RWPE2 (cell line): ENCODE measurements at regions not wholly inside any gene's neighbourhood (a gene's known extent, or its start where the extent isn't known, plus 50 kb on each side); places are given as distances from the start of the nearest gene placed in this dataset.
"Not testable (repeated sequence)": the region's sequence is repeated elsewhere in the genome, so short reads cannot be mapped to it uniquely, and the experiment has no call there.

Experiments used
- ATAC-seq: fragments of 200-7000 bp; cut with Tn5 transposase; 3 replicates; pipeline ENCODE4 v1.9.1; 2021; ENCODE audit warnings: low read depth
- DNase-seq: peaks from one replicate; pipeline ENCODE4 v3.0.0-alpha.2; 2020; ENCODE audit warnings: low spot score
- H3K27ac ChIP-seq: fragments of 450-650 bp; 2 replicates; pipeline ENCODE4 v1.5.1; 2017; ENCODE audit warnings: mild to moderate bottlenecking; ENCODE audit not compliant: poor library complexity, severe bottlenecking
- H3K27me3 ChIP-seq: fragments of 250-450 bp; sonication (Bioruptor Pico); 2 replicates; pipeline ENCODE4 v1.5.1; 2021; ENCODE audit warnings: mild to moderate bottlenecking, moderate library complexity; ENCODE audit not compliant: insufficient read depth, poor library complexity, severe bottlenecking
- H3K36me3 ChIP-seq: fragments of 250-450 bp; sonication (Bioruptor Pico); 2 replicates; pipeline ENCODE4 v1.5.1; 2020; ENCODE audit warnings: low read depth, mild to moderate bottlenecking, moderate library complexity
- H3K4me1 ChIP-seq: fragments of 250-450 bp; sonication (Bioruptor Pico); 2 replicates; pipeline ENCODE4 v1.5.1; 2021; ENCODE audit warnings: mild to moderate bottlenecking, moderate library complexity; ENCODE audit not compliant: insufficient read depth, poor library complexity, severe bottlenecking
- H3K4me3 ChIP-seq: fragments of 250-450 bp; sonication (Bioruptor Pico); 2 replicates; pipeline ENCODE4 v1.5.1; 2021; ENCODE audit warnings: mild to moderate bottlenecking, moderate library complexity; ENCODE audit not compliant: severe bottlenecking
- H3K9me3 ChIP-seq: fragments of 250-450 bp; sonication (Bioruptor Pico); 2 replicates; pipeline ENCODE4 v1.5.1; 2021; ENCODE audit warnings: mild to moderate bottlenecking, moderate library complexity; ENCODE audit not compliant: severe bottlenecking
- TF ChIP-seq, protein P1 (sequence below): fragments of 450-650 bp; IDR thresholded peaks from one replicate; pipeline ENCODE4 v1.5.1; 2017; ENCODE audit warnings: mild to moderate bottlenecking, moderate library complexity; ENCODE audit not compliant: poor library complexity, severe bottlenecking

DNA sequence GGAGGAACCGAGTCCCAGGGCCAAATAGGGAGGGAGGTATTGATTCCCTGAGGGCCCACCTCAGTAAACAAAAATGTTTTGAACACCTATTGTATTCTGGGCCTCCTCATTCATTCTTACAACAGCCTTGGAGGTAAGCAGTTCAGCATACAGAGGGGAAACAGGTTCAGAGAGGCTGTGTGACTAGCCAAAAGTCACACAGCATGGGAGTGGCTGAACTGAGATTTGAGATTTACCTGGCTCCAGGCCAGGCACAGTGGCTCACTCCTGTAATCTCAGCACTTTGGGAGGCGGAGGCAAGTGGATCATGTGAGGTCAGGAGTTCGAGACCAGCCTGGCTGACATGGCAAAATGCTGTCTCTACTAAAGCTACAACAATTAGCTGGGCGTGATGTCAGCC lies 107.2 kb downstream of the TMEM130 start:
- DNase-seq = no peak
- no peak overlapping the region for H3K4me3 ChIP-seq
- no peaks in the 10 kb centered on the region for H3K4me1 ChIP-seq
- ATAC-seq = no peak
- TF ChIP-seq, protein P1, sequence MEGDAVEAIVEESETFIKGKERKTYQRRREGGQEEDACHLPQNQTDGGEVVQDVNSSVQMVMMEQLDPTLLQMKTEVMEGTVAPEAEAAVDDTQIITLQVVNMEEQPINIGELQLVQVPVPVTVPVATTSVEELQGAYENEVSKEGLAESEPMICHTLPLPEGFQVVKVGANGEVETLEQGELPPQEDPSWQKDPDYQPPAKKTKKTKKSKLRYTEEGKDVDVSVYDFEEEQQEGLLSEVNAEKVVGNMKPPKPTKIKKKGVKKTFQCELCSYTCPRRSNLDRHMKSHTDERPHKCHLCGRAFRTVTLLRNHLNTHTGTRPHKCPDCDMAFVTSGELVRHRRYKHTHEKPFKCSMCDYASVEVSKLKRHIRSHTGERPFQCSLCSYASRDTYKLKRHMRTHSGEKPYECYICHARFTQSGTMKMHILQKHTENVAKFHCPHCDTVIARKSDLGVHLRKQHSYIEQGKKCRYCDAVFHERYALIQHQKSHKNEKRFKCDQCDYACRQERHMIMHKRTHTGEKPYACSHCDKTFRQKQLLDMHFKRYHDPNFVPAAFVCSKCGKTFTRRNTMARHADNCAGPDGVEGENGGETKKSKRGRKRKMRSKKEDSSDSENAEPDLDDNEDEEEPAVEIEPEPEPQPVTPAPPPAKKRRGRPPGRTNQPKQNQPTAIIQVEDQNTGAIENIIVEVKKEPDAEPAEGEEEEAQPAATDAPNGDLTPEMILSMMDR = no peak
- no peaks in the 10 kb centered on the region for H3K9me3 ChIP-seq
- no peak overlapping the region for H3K27ac ChIP-seq
- no peaks in the 10 kb centered on the region for H3K36me3 ChIP-seq
- peaks cover 7% of the 10 kb centered on the region for H3K27me3 ChIP-seq

DNA sequence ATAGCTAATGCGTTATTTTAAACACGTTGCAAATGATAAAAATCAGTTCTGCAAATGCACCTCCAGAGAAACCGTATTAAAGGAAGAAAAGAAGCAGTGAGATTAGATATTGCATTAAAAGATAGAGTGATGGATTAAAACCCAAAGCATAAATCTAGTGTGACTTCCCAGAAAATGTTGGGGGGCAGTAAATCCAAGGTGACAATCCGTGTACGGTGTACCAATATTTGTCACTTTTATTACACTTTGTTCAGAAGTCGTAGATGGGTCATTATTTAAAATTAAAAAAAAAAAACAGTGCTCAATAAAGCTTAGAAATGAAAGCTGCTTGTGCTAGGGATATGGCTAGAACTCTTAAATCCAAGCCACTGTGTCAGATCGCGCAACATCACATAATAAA lies 106.4 kb downstream of the TMEM130 start:
- H3K36me3 ChIP-seq = no peaks in the 10 kb centered on the region
- no peaks in the 10 kb centered on the region for H3K9me3 ChIP-seq
- DNase-seq (no peak), ATAC-seq (no peak)
- H3K27me3 ChIP-seq = peaks cover 11% of the 10 kb centered on the region
- TF ChIP-seq, protein P1 = no peak
- H3K4me1 ChIP-seq = no peaks in the 10 kb centered on the region
- H3K27ac ChIP-seq = no peak overlapping the region
- no peak overlapping the region for H3K4me3 ChIP-seq

DNA sequence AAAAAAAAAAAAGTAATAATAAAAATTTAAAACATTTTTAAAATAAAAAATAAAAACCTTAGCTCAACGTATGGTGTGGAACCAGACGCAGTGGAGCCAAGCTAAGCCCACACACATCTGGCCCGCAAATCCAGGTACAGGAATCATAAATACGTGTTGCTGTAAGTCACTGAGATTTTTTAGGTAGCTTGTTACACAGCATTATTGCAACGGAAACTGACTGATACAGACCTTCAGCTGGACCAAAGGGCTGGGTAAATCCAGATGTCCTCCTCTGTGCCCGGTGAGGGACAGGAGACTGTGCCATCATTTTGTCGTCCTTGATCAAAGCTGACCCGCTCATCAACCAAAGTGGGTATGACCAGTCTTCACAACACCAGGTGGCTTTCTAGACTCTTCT lies 104.9 kb downstream of the TMEM130 start:
- no peak for ATAC-seq
- H3K36me3 ChIP-seq = no peaks in the 10 kb centered on the region
- H3K9me3 ChIP-seq = no peaks in the 10 kb centered on the region
- H3K27me3 ChIP-seq = peaks cover 11% of the 10 kb centered on the region
- TF ChIP-seq, protein P1 = no peak
- no peak overlapping the region for H3K4me3 ChIP-seq
- H3K27ac ChIP-seq = no peak overlapping the region
- no peaks in the 10 kb centered on the region for H3K4me1 ChIP-seq
- DNase-seq = no peak

DNA sequence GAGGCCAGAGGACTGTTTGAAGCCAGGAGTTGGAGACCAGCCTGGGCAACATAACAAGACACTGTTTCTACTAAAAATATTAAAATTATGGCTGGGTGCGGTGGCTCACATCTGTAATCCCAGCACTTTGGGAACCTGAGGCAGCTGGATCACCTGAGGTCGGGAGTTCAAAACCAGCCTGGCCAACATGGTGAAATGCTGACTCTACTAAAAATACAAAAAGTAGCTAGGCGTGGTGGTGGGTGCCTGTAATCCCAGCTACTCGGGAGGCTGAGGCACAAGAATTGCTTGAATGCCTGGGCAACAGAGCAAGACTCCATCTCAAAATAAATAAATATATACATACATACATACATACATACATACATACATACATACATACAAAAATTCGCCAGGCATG lies 99.7 kb downstream of the TMEM130 start:
- not testable (repeated sequence) for H3K27me3 ChIP-seq, H3K9me3 ChIP-seq, H3K27ac ChIP-seq, H3K4me1 ChIP-seq, ATAC-seq, H3K36me3 ChIP-seq, DNase-seq, H3K4me3 ChIP-seq

DNA sequence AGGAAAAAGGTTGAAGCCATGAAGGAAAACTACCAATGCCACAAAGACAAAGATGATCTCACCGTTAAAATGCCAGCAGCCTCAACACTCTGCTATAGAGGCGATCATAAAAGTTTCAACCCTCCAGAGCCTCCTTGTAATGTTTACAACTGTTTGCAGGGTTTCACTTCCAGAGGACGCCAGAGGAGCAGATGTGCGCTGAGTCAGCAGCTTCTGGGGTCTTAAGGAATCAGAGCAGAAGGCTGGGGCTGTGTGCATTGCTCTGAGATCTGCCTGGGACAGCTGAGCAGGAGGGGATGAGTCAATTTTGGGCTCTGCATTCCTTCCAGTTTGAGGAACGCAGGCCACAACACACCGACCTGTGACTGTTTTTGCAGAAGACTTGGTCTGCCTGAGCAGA lies 98.3 kb downstream of the TMEM130 start:
- Histone ChIP-seq H3K36me3 (no peaks in the 10 kb centered on the region), H3K4me3 (no peak overlapping the region), H3K27ac (no peak overlapping the region), H3K9me3 (no peaks in the 10 kb centered on the region), H3K4me1 (no peaks in the 10 kb centered on the region), H3K27me3 (peaks cover 4% of the 10 kb centered on the region)
- DNase-seq (no peak), ATAC-seq (peak; percentile 64)
- TF ChIP-seq, protein P1 = no peak
